HepG2 (cell line): ENCODE measurements at regions not wholly inside any gene's neighbourhood (a gene's known extent, or its start where the extent isn't known, plus 50 kb on each side); places are given as distances from the start of the nearest gene placed in this dataset.

ENCODE experiments used
- CTCF ChIP-seq: sonication (generic); formaldehyde crosslinking; IDR thresholded peaks from 2 replicates; pipeline ENCODE4 v1.5.0; 2020; ENCODE audit warnings: mild to moderate bottlenecking, missing genetic modification reagents, moderate library complexity
- ERF ChIP-seq: IDR thresholded peaks from 2 replicates; pipeline ENCODE4 v1.6.1; 2018; ENCODE audit warnings: missing biosample characterization, missing genetic modification reagents
- ETS1 ChIP-seq: sonication (generic); formaldehyde crosslinking; IDR thresholded peaks from 2 replicates; pipeline ENCODE4 v1.4.0; 2020; ENCODE audit warnings: missing genetic modification reagents
- HNRNPK ChIP-seq: fragments of 200-400 bp; formaldehyde crosslinking; IDR thresholded peaks from 2 replicates; pipeline ENCODE4 v1.6.1; 2018; ENCODE audit warnings: low read length, low read depth, moderate library complexity, mild to moderate bottlenecking; ENCODE audit not compliant: poor library complexity, severe bottlenecking
- MAFF ChIP-seq: IDR thresholded peaks from 2 replicates; pipeline ENCODE4 v1.6.1; 2011; ENCODE audit warnings: low read depth, low read length, improper control_type of control experiment
- MXD4 ChIP-seq: IDR thresholded peaks from 2 replicates; pipeline ENCODE4 v1.6.1; 2016; ENCODE audit warnings: mild to moderate bottlenecking, missing biosample characterization, missing genetic modification reagents
- NCOA5 ChIP-seq: sonication (generic); formaldehyde crosslinking; IDR thresholded peaks from 2 replicates; pipeline ENCODE4 v1.4.0; 2020; ENCODE audit warnings: missing genetic modification reagents
- NFE2L2 ChIP-seq: fragments of 150-350 bp; IDR thresholded peaks from 2 replicates; pipeline ENCODE4 v1.6.1; 2014; ENCODE audit warnings: low read length
- NFYC ChIP-seq: IDR thresholded peaks from 2 replicates; pipeline ENCODE4 v1.6.1; 2016; ENCODE audit warnings: missing genetic modification reagents, missing compliant biosample characterization
- SIN3B ChIP-seq: fragments of 150-350 bp; IDR thresholded peaks from 2 replicates; pipeline ENCODE4 v1.6.1; 2014; ENCODE audit warnings: low read length
- SMAD9 ChIP-seq: sonication (generic); formaldehyde crosslinking; IDR thresholded peaks from 2 replicates; pipeline ENCODE4 v1.5.1; 2020; ENCODE audit warnings: mild to moderate bottlenecking, missing genetic modification reagents
- SRSF4 ChIP-seq: fragments of 200-400 bp; formaldehyde crosslinking; IDR thresholded peaks from one replicate; pipeline ENCODE4 v1.6.1; 2018; ENCODE audit warnings: mild to moderate bottlenecking, low read depth, low read length, moderate library complexity; ENCODE audit not compliant: poor library complexity, severe bottlenecking
- TARDBP ChIP-seq: sonication (generic); formaldehyde crosslinking; IDR thresholded peaks from 2 replicates; pipeline ENCODE4 v1.8.0; 2022; ENCODE audit warnings: mild to moderate bottlenecking, missing genetic modification reagents
- TBP ChIP-seq: sonication (generic); formaldehyde crosslinking; IDR thresholded peaks from 2 replicates; pipeline ENCODE4 v1.5.0; 2020; ENCODE audit warnings: missing genetic modification reagents
- TCF7 ChIP-seq: sonication (generic); IDR thresholded peaks from 2 replicates; pipeline ENCODE4 v1.6.1; 2016; ENCODE audit warnings: antibody characterized with exemption, low read depth
- ZBTB8A ChIP-seq: sonication (generic); formaldehyde crosslinking; IDR thresholded peaks from 2 replicates; pipeline ENCODE4 v1.4.0; 2020; ENCODE audit warnings: mild to moderate bottlenecking, low read depth, missing genetic modification reagents, borderline replicate concordance
- ZFP36L1 ChIP-seq: sonication (generic); formaldehyde crosslinking; IDR thresholded peaks from 2 replicates; pipeline ENCODE4 v1.8.0; 2022; ENCODE audit warnings: mild to moderate bottlenecking, missing genetic modification reagents, moderate library complexity
- ZMYM3 ChIP-seq: sonication (generic); formaldehyde crosslinking; IDR thresholded peaks from 2 replicates; pipeline ENCODE4 v1.5.1; 2020; ENCODE audit warnings: mild to moderate bottlenecking, missing genetic modification reagents
- ZNF20 ChIP-seq: sonication (generic); formaldehyde crosslinking; IDR thresholded peaks from 2 replicates; pipeline ENCODE4 v1.4.0; 2020; ENCODE audit warnings: mild to moderate bottlenecking, moderate library complexity, missing genetic modification reagents
- ZNF30 ChIP-seq: sonication (generic); formaldehyde crosslinking; IDR thresholded peaks from 2 replicates; pipeline ENCODE4 v1.5.0; 2020; ENCODE audit warnings: mild to moderate bottlenecking, missing genetic modification reagents
- ZNF326 ChIP-seq: sonication (generic); formaldehyde crosslinking; IDR thresholded peaks from 2 replicates; pipeline ENCODE4 v1.4.0; 2020; ENCODE audit warnings: missing genetic modification reagents, borderline replicate concordance
- ZNF75D ChIP-seq: sonication (generic); formaldehyde crosslinking; IDR thresholded peaks from 2 replicates; pipeline ENCODE4 v1.8.1; 2023; ENCODE audit warnings: missing genetic modification reagents, mild to moderate bottlenecking, borderline replicate concordance
- ZNF839 ChIP-seq: sonication (generic); formaldehyde crosslinking; IDR thresholded peaks from 2 replicates; pipeline ENCODE4 v1.4.0; 2020; ENCODE audit warnings: missing genetic modification reagents, mild to moderate bottlenecking, borderline replicate concordance
- TF ChIP-seq, protein P1 (sequence below): sonication (generic); formaldehyde crosslinking; IDR thresholded peaks from 2 replicates; pipeline ENCODE4 v1.5.0; 2020; ENCODE audit warnings: mild to moderate bottlenecking, missing genetic modification reagents
- TF ChIP-seq, protein P2 (sequence below): IDR thresholded peaks from 2 replicates; pipeline ENCODE4 v1.6.1; 2016; ENCODE audit warnings: control low read depth
- TF ChIP-seq, protein P3 (sequence below): IDR thresholded peaks from 2 replicates; pipeline ENCODE4 v1.6.1; 2016; ENCODE audit warnings: missing genetic modification reagents, missing compliant biosample characterization

- TF ChIP-seq ZNF326 (CRISPR knock-in tag) (no peak), MXD4 (CRISPR knock-in tag) (no peak), NCOA5 (CRISPR knock-in tag) (no peak), NFYC (peak; percentile 87), ERF (no peak; the same call in 1 of the 2 replicates), SMAD9 (no peak), NFE2L2 (no peak), ETS1 (no peak), ZNF75D (no peak), ZFP36L1 (CRISPR knock-in tag) (0 out of 2 replicates have a peak, but pooled peaks have one; percentile 26), SIN3B (no peak), MAFF (no peak), HNRNPK (no peak), TARDBP (CRISPR knock-in tag) (0 out of 2 replicates have a peak, but pooled peaks have one; percentile 56), ZNF30 (CRISPR knock-in tag) (no peak), ZMYM3 (CRISPR knock-in tag) (no peak), ZNF839 (CRISPR knock-in tag) (no peak), CTCF (CRISPR knock-in tag) (0 out of 2 replicates have a peak, but pooled peaks have one; percentile 7), ZNF20 (CRISPR knock-in tag) (peak; percentile 100), TCF7 (no peak; the same call in 1 of the 2 replicates), TBP (no peak), SRSF4 (no peak), ZBTB8A (CRISPR knock-in tag) (no peak; the same call in 1 of the 2 replicates)
- TF ChIP-seq, protein P1, sequence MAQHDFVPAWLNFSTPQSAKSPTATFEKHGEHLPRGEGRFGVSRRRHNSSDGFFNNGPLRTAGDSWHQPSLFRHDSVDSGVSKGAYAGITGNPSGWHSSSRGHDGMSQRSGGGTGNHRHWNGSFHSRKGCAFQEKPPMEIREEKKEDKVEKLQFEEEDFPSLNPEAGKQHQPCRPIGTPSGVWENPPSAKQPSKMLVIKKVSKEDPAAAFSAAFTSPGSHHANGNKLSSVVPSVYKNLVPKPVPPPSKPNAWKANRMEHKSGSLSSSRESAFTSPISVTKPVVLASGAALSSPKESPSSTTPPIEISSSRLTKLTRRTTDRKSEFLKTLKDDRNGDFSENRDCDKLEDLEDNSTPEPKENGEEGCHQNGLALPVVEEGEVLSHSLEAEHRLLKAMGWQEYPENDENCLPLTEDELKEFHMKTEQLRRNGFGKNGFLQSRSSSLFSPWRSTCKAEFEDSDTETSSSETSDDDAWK = no peak
- TF ChIP-seq, protein P2, sequence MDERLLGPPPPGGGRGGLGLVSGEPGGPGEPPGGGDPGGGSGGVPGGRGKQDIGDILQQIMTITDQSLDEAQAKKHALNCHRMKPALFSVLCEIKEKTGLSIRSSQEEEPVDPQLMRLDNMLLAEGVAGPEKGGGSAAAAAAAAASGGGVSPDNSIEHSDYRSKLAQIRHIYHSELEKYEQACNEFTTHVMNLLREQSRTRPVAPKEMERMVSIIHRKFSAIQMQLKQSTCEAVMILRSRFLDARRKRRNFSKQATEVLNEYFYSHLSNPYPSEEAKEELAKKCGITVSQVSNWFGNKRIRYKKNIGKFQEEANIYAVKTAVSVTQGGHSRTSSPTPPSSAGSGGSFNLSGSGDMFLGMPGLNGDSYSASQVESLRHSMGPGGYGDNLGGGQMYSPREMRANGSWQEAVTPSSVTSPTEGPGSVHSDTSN (CRISPR knock-in tag) = no peak
- TF ChIP-seq, protein P3, sequence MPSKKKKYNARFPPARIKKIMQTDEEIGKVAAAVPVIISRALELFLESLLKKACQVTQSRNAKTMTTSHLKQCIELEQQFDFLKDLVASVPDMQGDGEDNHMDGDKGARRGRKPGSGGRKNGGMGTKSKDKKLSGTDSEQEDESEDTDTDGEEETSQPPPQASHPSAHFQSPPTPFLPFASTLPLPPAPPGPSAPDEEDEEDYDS (CRISPR knock-in tag) = peak; percentile 92
Observed at GRCh38 chr1:245045087-245045881, 109.5 kb upstream of the KIF26B start (continued).
